HK-2 (cell line): ENCODE measurements at regions not wholly inside any gene's neighbourhood (a gene's known extent, or its start where the extent isn't known, plus 50 kb on each side); places are given as distances from the start of the nearest gene placed in this dataset.

Source experiments
- DNase-seq: peaks from one replicate; pipeline ENCODE4 v3.0.0-alpha.2; 2018; ENCODE audit not compliant: unreplicated experiment

GRCh38 chr21:38196036-38196435 lies 60.8 kb upstream of the KCNJ15 start:
- no peak for DNase-seq

- DNase-seq: no peak
These were observed 54.0 kb upstream of the KCNJ15 start for GRCh38 chr21:38202811-38203210.

DNA sequence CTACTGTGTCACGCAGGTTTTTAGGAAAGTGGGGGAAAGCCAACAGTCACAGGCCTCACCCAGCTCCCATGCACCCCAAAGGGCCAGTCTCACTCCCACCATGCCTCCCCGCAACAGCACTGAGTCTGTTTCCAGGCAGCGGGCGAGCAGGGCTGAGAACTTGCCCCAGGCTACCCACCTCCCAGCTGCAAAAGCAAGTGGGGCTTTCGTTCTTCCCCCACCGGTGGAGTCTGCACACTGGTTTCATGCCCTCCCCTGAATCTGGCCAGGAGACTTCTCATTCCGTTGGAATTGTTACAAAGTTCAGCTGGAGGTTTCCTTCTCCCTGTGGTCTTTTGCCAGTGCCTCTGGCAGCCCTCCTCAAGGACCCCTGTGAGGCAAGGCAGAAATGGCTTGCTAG lies 53.6 kb upstream of the KCNJ15 start:
- no peak for DNase-seq

GRCh38 chr21:38205940-38206339 lies 50.9 kb upstream of the KCNJ15 start:
- DNase-seq: no peak

DNA sequence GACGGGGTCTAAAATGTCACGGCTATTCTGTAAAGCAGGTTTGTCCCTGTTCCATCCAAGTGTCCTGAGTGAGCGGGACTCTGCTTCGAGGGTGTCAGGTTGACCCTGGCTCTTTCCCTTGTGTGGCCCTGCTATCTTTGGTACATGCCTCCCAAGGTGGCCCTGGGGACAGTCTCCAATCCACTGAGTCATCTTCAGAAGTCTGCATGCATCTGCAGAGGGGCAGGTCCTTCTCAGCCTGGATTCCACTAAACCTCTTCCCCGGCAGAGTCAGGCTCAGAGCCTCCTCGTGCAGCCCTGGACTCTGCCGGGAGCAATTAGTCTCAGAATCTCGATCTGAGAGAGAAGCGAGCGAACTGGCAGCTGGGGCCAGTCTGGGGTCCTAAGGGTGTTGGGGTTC lies 50.1 kb upstream of the KCNJ15 start:
- no peak for DNase-seq
